WTC11 (cell line): ENCODE measurements at regions not wholly inside any gene's neighbourhood (a gene's known extent, or its start where the extent isn't known, plus 50 kb on each side); places are given as distances from the start of the nearest gene placed in this dataset.

Experiments used
- AR ChIP-seq: fragments of 250-450 bp; sonication (Bioruptor Pico); IDR thresholded peaks from 2 replicates; pipeline ENCODE4 v1.9.0; 2021; ENCODE audit warnings: mild to moderate bottlenecking
- ATF1 ChIP-seq: sonication (generic); formaldehyde crosslinking; IDR thresholded peaks from 2 replicates; pipeline ENCODE4 v1.8.1; 2023; ENCODE audit warnings: mild to moderate bottlenecking, moderate library complexity, missing genetic modification reagents
- CREB1 ChIP-seq: sonication (generic); formaldehyde crosslinking; IDR thresholded peaks from 2 replicates; pipeline ENCODE4 v1.8.0; 2023; ENCODE audit warnings: mild to moderate bottlenecking, missing genetic modification reagents
- CTCF ChIP-seq: fragments of 200-600 bp; IDR thresholded peaks from 2 replicates; pipeline ENCODE4 v1.8.0; 2022; ENCODE audit warnings: antibody characterized with exemption
- ELF4 ChIP-seq: sonication (generic); formaldehyde crosslinking; IDR thresholded peaks from 2 replicates; pipeline ENCODE4 v1.8.1; 2022; ENCODE audit warnings: low read depth, mild to moderate bottlenecking, moderate library complexity, missing genetic modification reagents
- MAX ChIP-seq: sonication (generic); formaldehyde crosslinking; IDR thresholded peaks from 2 replicates; pipeline ENCODE4 v1.8.0; 2022; ENCODE audit warnings: mild to moderate bottlenecking, missing genetic modification reagents
- SP1 ChIP-seq: sonication (generic); formaldehyde crosslinking; conservative IDR thresholded peaks from 2 replicates; pipeline ENCODE4 v1.8.1; 2022; ENCODE audit warnings: missing genetic modification reagents
- ZNF121 ChIP-seq: sonication (generic); formaldehyde crosslinking; IDR thresholded peaks from 2 replicates; pipeline ENCODE4 v1.8.0; 2023; ENCODE audit warnings: missing genetic modification reagents
- ZNF263 ChIP-seq: sonication (generic); formaldehyde crosslinking; IDR thresholded peaks from 2 replicates; pipeline ENCODE4 v1.8.1; 2022; ENCODE audit warnings: low read depth, mild to moderate bottlenecking, moderate library complexity, missing genetic modification reagents
- ZNF281 ChIP-seq: sonication (generic); formaldehyde crosslinking; IDR thresholded peaks from 2 replicates; pipeline ENCODE4 v1.8.0; 2023; ENCODE audit warnings: mild to moderate bottlenecking, missing genetic modification reagents
- ZNF671 ChIP-seq: fragments of 250-450 bp; sonication (Bioruptor Pico); IDR thresholded peaks from 2 replicates; pipeline ENCODE4 v1.8.0; 2021; ENCODE audit warnings: mild to moderate bottlenecking

GRCh38 chr18:28831908-28832307 lies 655.0 kb upstream of the CDH2 start:
- no peak for TF ChIP-seq CTCF
- TF ChIP-seq CREB1 (CRISPR knock-in tag), result no peak
- no peak for TF ChIP-seq ZNF281
- no peak for TF ChIP-seq ELF4 (CRISPR knock-in tag)
- TF ChIP-seq ZNF671 (CRISPR knock-in tag), result no peak
- no peak for TF ChIP-seq ZNF121 (CRISPR knock-in tag)
- TF ChIP-seq MAX (CRISPR knock-in tag), result no peak
- no peak for TF ChIP-seq ZNF263 (CRISPR knock-in tag)
- no peak for TF ChIP-seq AR (CRISPR knock-in tag)
- TF ChIP-seq ATF1, result no peak
- TF ChIP-seq SP1, result no peak
